ENCODE measurements at regions not wholly inside any gene's neighbourhood (a gene's known extent, or its start where the extent isn't known, plus 50 kb on each side); places are given as distances from the start of the nearest gene placed in this dataset.

DNA sequence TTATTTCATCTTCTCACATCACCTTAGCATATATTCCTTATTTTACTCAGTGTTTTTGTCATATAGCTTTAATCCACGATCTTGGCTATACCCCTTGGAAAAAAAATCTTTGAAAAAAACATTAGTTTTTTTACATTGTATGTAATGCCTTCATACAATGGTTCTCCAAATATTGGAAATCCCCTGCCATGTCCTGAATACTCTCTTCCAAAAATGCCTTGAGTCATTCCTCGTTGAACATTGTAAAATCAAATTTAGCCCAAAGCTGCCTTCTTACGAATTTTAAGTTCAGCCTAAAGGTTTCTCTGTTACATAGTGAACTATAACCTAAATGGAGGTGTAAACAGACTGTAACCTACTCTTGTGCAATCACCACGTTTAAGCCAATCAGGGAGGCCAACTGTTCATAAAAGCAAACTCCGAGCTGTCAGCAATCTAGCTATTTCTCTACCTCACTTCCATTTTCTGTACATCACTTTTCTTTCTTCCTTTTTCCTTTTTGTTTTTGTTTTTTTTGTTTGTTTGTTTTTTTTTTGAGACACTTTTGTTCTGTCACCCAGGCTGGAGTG, 140.1 kb downstream of the ANXA2 start:
- TF ChIP-seq, protein P1, sequence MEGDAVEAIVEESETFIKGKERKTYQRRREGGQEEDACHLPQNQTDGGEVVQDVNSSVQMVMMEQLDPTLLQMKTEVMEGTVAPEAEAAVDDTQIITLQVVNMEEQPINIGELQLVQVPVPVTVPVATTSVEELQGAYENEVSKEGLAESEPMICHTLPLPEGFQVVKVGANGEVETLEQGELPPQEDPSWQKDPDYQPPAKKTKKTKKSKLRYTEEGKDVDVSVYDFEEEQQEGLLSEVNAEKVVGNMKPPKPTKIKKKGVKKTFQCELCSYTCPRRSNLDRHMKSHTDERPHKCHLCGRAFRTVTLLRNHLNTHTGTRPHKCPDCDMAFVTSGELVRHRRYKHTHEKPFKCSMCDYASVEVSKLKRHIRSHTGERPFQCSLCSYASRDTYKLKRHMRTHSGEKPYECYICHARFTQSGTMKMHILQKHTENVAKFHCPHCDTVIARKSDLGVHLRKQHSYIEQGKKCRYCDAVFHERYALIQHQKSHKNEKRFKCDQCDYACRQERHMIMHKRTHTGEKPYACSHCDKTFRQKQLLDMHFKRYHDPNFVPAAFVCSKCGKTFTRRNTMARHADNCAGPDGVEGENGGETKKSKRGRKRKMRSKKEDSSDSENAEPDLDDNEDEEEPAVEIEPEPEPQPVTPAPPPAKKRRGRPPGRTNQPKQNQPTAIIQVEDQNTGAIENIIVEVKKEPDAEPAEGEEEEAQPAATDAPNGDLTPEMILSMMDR (IDR thresholded peaks at IDR 0.05): no peak
- no peak for TF ChIP-seq POLR2A (IDR thresholded peaks at IDR 0.05)
